ENCODE measurements at regions not wholly inside any gene's neighbourhood (a gene's known extent, or its start where the extent isn't known, plus 50 kb on each side); places are given as distances from the start of the nearest gene placed in this dataset.
"Not testable (repeated sequence)": the region's sequence is repeated elsewhere in the genome, so short reads cannot be mapped to it uniquely, and the experiment has no call there.

- DNase-seq (ENCODE audit: low spot score), result not testable (repeated sequence)
Measured at GRCh38 chr9:38944881-38945449, 225.0 kb upstream of the FAM240B start.

- DNase-seq (ENCODE audit: low spot score), result not testable (repeated sequence)
Measured at GRCh38 chr9:38940501-38940900, 220.6 kb upstream of the FAM240B start.

GRCh38 chr9:38938637-38939036 lies 218.7 kb upstream of the FAM240B start:
- DNase-seq (ENCODE audit: low spot score), result not testable (repeated sequence)

GRCh38 chr9:38927970-38928369 lies 208.0 kb upstream of the FAM240B start:
- not testable (repeated sequence) for DNase-seq (ENCODE audit: low spot score)

- not testable (repeated sequence) for DNase-seq (ENCODE audit: low spot score)
Measured at GRCh38 chr9:38926565-38926964, 206.6 kb upstream of the FAM240B start.

GRCh38 chr9:38921253-38921652 lies 201.3 kb upstream of the FAM240B start:
- not testable (repeated sequence) for DNase-seq (ENCODE audit: low spot score)

- not testable (repeated sequence) for DNase-seq (ENCODE audit: low spot score)
Measured at GRCh38 chr9:38910629-38911028, 190.7 kb upstream of the FAM240B start.

- DNase-seq (ENCODE audit: low spot score), result not testable (repeated sequence)
Measured at GRCh38 chr9:38904719-38905118, 184.8 kb upstream of the FAM240B start.

- DNase-seq (ENCODE audit: low spot score), result not testable (repeated sequence)
Measured at GRCh38 chr9:38901534-38902177, 181.7 kb upstream of the FAM240B start.

- not testable (repeated sequence) for DNase-seq (ENCODE audit: low spot score)
Measured at GRCh38 chr9:38896404-38896803, 176.5 kb upstream of the FAM240B start.

- not testable (repeated sequence) for DNase-seq (ENCODE audit: low spot score)
Measured at GRCh38 chr9:38895227-38895626, 175.3 kb upstream of the FAM240B start.

GRCh38 chr9:38892539-38893232 lies 172.8 kb upstream of the FAM240B start:
- not testable (repeated sequence) for DNase-seq (ENCODE audit: low spot score)

GRCh38 chr9:38886076-38886475 lies 166.1 kb upstream of the FAM240B start:
- DNase-seq (ENCODE audit: low spot score), result not testable (repeated sequence)

- not testable (repeated sequence) for DNase-seq (ENCODE audit: low spot score)
Measured at GRCh38 chr9:38875616-38876015, 155.7 kb upstream of the FAM240B start.

GRCh38 chr9:38871282-38871940 lies 151.5 kb upstream of the FAM240B start:
- not testable (repeated sequence) for DNase-seq (ENCODE audit: low spot score)

- DNase-seq (ENCODE audit: low spot score), result not testable (repeated sequence)
Measured at GRCh38 chr9:38859827-38860226, 139.9 kb upstream of the FAM240B start.

- DNase-seq (ENCODE audit: low spot score), result not testable (repeated sequence)
Measured at GRCh38 chr9:38848966-38849365, 129.0 kb upstream of the FAM240B start.

- not testable (repeated sequence) for DNase-seq (ENCODE audit: low spot score)
Measured at GRCh38 chr9:38840213-38840612, 120.3 kb upstream of the FAM240B start.

GRCh38 chr9:38833706-38834105 lies 113.8 kb upstream of the FAM240B start:
- not testable (repeated sequence) for DNase-seq (ENCODE audit: low spot score)

GRCh38 chr9:38813855-38814254 lies 93.9 kb upstream of the FAM240B start:
- not testable (repeated sequence) for DNase-seq (ENCODE audit: low spot score)

GRCh38 chr9:38807919-38808459 lies 88.1 kb upstream of the FAM240B start:
- DNase-seq (ENCODE audit: low spot score), result not testable (repeated sequence)

- DNase-seq (ENCODE audit: low spot score), result no peak
Measured at GRCh38 chr9:38771593-38771992, 51.7 kb upstream of the FAM240B start.

All from mucosa of gallbladder (tissue), 1 donor.